Brain microvascular endothelial cell (primary cell): ENCODE measurements at regions not wholly inside any gene's neighbourhood (a gene's known extent, or its start where the extent isn't known, plus 50 kb on each side); places are given as distances from the start of the nearest gene placed in this dataset.

ENCODE experiments used
- DNase-seq: peaks from one replicate; pipeline ENCODE4 v3.0.0-alpha.2; 2020
- H3K27ac ChIP-seq: fragments of 250-450 bp; sonication (Bioruptor Pico); 2 replicates; pipeline ENCODE4 v1.5.1; 2020; ENCODE audit warnings: mild to moderate bottlenecking, moderate library complexity
- H3K27me3 ChIP-seq: fragments of 250-450 bp; sonication (Bioruptor Pico); replicated peaks from 2 replicates; pipeline ENCODE4 v1.5.1; 2020; ENCODE audit warnings: mild to moderate bottlenecking
- H3K36me3 ChIP-seq: fragments of 250-450 bp; sonication (Bioruptor Pico); replicated peaks from 2 replicates; pipeline ENCODE4 v1.5.1; 2020; ENCODE audit warnings: mild to moderate bottlenecking
- H3K4me3 ChIP-seq: 2 replicates; pipeline ENCODE4 v1.5.1; 2011; ENCODE audit warnings: low read depth, mild to moderate bottlenecking, control low read depth, low read length, moderate library complexity
- in situ Hi-C: cut with HindIII; loops from 2 replicates; pipeline ENCODE4 v1.10.0; 2017; ENCODE audit warnings: low sequenced_read_pairs, low pct_ligation_motif_present
- TF ChIP-seq, protein P1 (sequence below): IDR thresholded peaks from 2 replicates; pipeline ENCODE4 v1.5.1; 2011; ENCODE audit warnings: low read depth, mild to moderate bottlenecking, moderate library complexity, low read length, control low read depth, inconsistent platforms; ENCODE audit errors: missing control alignments

GRCh38 chr6:132210886-132211563 lies 190.2 kb downstream of the MOXD1 start:
- in situ Hi-C loops = no loop called here
- DNase-seq = no peak
- H3K4me3 ChIP-seq = no peak overlapping the region

DNA sequence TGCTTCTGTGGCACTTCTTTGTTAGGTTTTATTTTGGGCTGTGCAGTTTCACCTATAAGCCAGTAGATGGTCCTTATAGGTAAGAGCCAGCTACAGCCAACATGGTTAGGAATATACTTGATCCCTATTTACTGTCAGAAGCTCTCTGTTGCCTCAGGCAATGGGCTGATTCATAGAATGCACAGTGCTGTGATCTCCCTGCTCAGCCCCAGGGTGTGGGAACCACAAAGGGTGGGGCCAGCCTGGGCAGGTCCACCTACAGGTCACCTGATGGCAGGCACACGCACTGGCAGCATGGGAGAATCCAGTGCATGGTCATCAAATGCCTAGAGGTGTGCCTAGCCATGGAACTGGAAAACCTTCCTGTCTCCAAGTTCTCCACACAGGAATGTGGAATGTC lies 191.9 kb downstream of the MOXD1 start:
- TF ChIP-seq, protein P1, sequence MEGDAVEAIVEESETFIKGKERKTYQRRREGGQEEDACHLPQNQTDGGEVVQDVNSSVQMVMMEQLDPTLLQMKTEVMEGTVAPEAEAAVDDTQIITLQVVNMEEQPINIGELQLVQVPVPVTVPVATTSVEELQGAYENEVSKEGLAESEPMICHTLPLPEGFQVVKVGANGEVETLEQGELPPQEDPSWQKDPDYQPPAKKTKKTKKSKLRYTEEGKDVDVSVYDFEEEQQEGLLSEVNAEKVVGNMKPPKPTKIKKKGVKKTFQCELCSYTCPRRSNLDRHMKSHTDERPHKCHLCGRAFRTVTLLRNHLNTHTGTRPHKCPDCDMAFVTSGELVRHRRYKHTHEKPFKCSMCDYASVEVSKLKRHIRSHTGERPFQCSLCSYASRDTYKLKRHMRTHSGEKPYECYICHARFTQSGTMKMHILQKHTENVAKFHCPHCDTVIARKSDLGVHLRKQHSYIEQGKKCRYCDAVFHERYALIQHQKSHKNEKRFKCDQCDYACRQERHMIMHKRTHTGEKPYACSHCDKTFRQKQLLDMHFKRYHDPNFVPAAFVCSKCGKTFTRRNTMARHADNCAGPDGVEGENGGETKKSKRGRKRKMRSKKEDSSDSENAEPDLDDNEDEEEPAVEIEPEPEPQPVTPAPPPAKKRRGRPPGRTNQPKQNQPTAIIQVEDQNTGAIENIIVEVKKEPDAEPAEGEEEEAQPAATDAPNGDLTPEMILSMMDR = no peak
- H3K4me3 ChIP-seq = no peak overlapping the region
- in situ Hi-C loops = no loop called here
- H3K27ac ChIP-seq = no peak overlapping the region
- no peak for DNase-seq
- no peaks in the 10 kb centered on the region for H3K36me3 ChIP-seq
- no peaks in the 10 kb centered on the region for H3K27me3 ChIP-seq

More at GRCh38 chr6:132210886-132211563, 190.2 kb downstream of the MOXD1 start:
- TF ChIP-seq, protein P1 = no peak
- Histone ChIP-seq H3K36me3 (no peaks in the 10 kb centered on the region), H3K27me3 (no peaks in the 10 kb centered on the region), H3K27ac (no peak overlapping the region)

- in situ Hi-C loops = no loop called here
These were observed 193.3 kb downstream of the MOXD1 start for GRCh38 chr6:132207991-132208390.

GRCh38 chr6:132205946-132206345 lies 195.3 kb downstream of the MOXD1 start:
- in situ Hi-C loops = no loop called here
- Histone ChIP-seq H3K27me3 (no peaks in the 10 kb centered on the region), H3K4me3 (no peak overlapping the region), H3K36me3 (no peaks in the 10 kb centered on the region), H3K27ac (no peak overlapping the region)
- TF ChIP-seq, protein P1 = no peak
- DNase-seq = no peak

More at GRCh38 chr6:132207991-132208390, 193.3 kb downstream of the MOXD1 start:
- Histone ChIP-seq H3K36me3 (no peaks in the 10 kb centered on the region), H3K27me3 (no peaks in the 10 kb centered on the region), H3K27ac (no peak overlapping the region), H3K4me3 (no peak overlapping the region)
- TF ChIP-seq, protein P1 = no peak
- DNase-seq = no peak

DNA sequence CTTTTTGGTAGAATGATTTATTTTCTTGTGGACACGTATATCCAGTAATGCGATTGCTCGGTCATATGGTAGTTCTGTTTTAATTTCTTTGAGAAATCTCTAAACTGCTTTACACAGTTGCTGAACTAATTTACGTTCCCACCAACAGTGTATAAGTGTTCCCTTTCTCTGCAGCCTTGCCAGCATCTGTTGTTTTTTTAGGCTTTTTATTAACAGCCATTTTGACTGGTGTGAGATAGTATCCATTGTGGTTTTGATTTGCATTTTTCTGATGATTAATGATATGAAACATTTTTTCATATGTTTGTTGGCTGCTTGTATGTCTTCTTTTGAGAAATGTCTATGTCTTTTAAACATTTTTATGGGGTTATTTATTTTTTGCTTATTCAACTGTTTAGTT lies 196.7 kb downstream of the MOXD1 start:
- in situ Hi-C loops = no loop called here
- Histone ChIP-seq H3K27ac (no peak overlapping the region), H3K27me3 (no peaks in the 10 kb centered on the region), H3K36me3 (no peaks in the 10 kb centered on the region), H3K4me3 (no peak overlapping the region)
- no peak for DNase-seq
- TF ChIP-seq, protein P1 = no peak

- Histone ChIP-seq H3K4me3 (no peak overlapping the region), H3K27ac (peak overlapping the region; percentile 59), H3K27me3 (no peaks in the 10 kb centered on the region), H3K36me3 (no peaks in the 10 kb centered on the region)
- in situ Hi-C loops = no loop called here
- TF ChIP-seq, protein P1 = no peak
- DNase-seq = peak; percentile 83
These were observed 198.7 kb downstream of the MOXD1 start for GRCh38 chr6:132202574-132202973.
